ENCODE measurements at regions not wholly inside any gene's neighbourhood (a gene's known extent, or its start where the extent isn't known, plus 50 kb on each side); places are given as distances from the start of the nearest gene placed in this dataset.

DNA sequence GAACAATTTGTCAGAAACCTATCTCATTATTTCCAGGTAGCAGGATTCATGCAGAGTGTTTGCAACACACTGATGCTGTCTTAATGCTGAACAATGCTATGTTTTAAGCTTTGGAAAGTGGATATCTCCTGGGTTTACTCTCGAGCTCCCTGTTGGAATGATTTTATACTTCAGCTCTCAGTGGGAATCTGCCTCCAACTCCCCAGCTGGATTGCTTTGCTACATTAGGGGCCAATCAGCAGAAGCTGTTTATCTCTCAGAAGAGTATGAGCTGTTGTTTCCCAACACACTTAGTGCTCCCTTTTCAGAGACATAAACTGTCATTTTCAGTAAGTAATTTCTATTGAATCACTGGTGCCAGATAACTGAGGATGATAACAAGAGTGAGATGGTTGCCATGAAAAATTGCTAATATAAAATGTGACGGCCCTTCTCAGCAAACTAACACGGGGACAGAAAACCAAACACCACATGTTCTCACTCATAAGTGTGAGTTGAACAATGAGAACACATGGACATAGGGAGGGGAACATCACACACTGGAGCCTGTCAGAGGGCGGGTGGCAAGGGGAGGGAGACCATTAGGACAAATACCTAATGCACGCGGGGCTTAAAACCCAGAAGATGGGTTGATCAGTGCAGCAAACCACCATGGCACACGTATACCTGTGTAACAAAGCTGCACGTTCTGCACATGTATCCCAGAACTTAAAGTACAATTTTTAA is 265.9 kb upstream of the RUNX1 start:
- TF ChIP-seq, protein P1, sequence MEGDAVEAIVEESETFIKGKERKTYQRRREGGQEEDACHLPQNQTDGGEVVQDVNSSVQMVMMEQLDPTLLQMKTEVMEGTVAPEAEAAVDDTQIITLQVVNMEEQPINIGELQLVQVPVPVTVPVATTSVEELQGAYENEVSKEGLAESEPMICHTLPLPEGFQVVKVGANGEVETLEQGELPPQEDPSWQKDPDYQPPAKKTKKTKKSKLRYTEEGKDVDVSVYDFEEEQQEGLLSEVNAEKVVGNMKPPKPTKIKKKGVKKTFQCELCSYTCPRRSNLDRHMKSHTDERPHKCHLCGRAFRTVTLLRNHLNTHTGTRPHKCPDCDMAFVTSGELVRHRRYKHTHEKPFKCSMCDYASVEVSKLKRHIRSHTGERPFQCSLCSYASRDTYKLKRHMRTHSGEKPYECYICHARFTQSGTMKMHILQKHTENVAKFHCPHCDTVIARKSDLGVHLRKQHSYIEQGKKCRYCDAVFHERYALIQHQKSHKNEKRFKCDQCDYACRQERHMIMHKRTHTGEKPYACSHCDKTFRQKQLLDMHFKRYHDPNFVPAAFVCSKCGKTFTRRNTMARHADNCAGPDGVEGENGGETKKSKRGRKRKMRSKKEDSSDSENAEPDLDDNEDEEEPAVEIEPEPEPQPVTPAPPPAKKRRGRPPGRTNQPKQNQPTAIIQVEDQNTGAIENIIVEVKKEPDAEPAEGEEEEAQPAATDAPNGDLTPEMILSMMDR (IDR thresholded peaks at IDR 0.05; ENCODE audit: extremely low read depth in 1 of 2, insufficient read depth in 1 of 2, low read depth in 1 of 2, low read length in 2 of 2): no peak
- TF ChIP-seq POLR2A (IDR thresholded peaks at IDR 0.05; ENCODE audit: low read depth, low read length): no peak

All from endothelial cell of umbilical vein (primary cell).